ENCODE measurements at regions not wholly inside any gene's neighbourhood (a gene's known extent, or its start where the extent isn't known, plus 50 kb on each side); places are given as distances from the start of the nearest gene placed in this dataset.

- Histone ChIP-seq H3K4me1 (no peaks in the 10 kb centered on the region), H3K9me3 (peaks cover 3% of the 10 kb centered on the region), H3K36me3 (no peaks in the 10 kb centered on the region), H3K4me3 (no peak overlapping the region), H3K27me3 (no peaks in the 10 kb centered on the region), H3K27ac (no peak overlapping the region)
- no peak for TF ChIP-seq CTCF (IDR thresholded peaks at IDR 0.05)
- no peak for TF ChIP-seq EP300 (IDR thresholded peaks at IDR 0.05)
- TF ChIP-seq POLR2AphosphoS5 (IDR thresholded peaks at IDR 0.05): no peak
- no peak for TF ChIP-seq POLR2A (IDR thresholded peaks at IDR 0.05)
- DNase-seq (ENCODE audit: low spot score in 2 of 2): no peak
- WGBS: 43% methylated on average over 1 of the region's 1 CpG
These were observed 423.4 kb downstream of the PDHA2 start for GRCh38 chr4:96263291-96263690.

GRCh38 chr4:96264941-96265463 lies 425.1 kb downstream of the PDHA2 start:
- DNase-seq (ENCODE audit: low spot score in 2 of 2): no peak
- Histone ChIP-seq H3K4me1 (no peaks in the 10 kb centered on the region), H3K4me3 (no peak overlapping the region), H3K36me3 (no peaks in the 10 kb centered on the region), H3K27me3 (no peaks in the 10 kb centered on the region), H3K27ac (no peak overlapping the region), H3K9me3 (peaks cover 3% of the 10 kb centered on the region)
- 90% methylated on average over 2 of the region's 2 CpGs for WGBS
- no peak for TF ChIP-seq EP300 (IDR thresholded peaks at IDR 0.05)
- TF ChIP-seq POLR2A (IDR thresholded peaks at IDR 0.05): no peak
- no peak for TF ChIP-seq CTCF (IDR thresholded peaks at IDR 0.05)
- no peak for TF ChIP-seq POLR2AphosphoS5 (IDR thresholded peaks at IDR 0.05)

- 85% methylated on average over 5 of the region's 5 CpGs for WGBS
- no peak overlapping the region for H3K4me3 ChIP-seq
- no peaks in the 10 kb centered on the region for H3K4me1 ChIP-seq
- TF ChIP-seq CTCF (IDR thresholded peaks at IDR 0.05): no peak
- TF ChIP-seq POLR2AphosphoS5 (IDR thresholded peaks at IDR 0.05): no peak
- TF ChIP-seq POLR2A (IDR thresholded peaks at IDR 0.05): no peak
- TF ChIP-seq EP300 (IDR thresholded peaks at IDR 0.05): no peak
- no peaks in the 10 kb centered on the region for H3K9me3 ChIP-seq
- no peaks in the 10 kb centered on the region for H3K36me3 ChIP-seq
- no peak for DNase-seq (ENCODE audit: low spot score in 2 of 2)
- H3K27me3 ChIP-seq: no peaks in the 10 kb centered on the region
- H3K27ac ChIP-seq: no peak overlapping the region
These were observed 453.9 kb downstream of the PDHA2 start for GRCh38 chr4:96293806-96294205.

GRCh38 chr4:96295143-96295741 lies 455.3 kb downstream of the PDHA2 start:
- no peak for TF ChIP-seq EP300 (IDR thresholded peaks at IDR 0.05)
- TF ChIP-seq POLR2AphosphoS5 (IDR thresholded peaks at IDR 0.05): no peak
- no peak for TF ChIP-seq POLR2A (IDR thresholded peaks at IDR 0.05)
- TF ChIP-seq CTCF (IDR thresholded peaks at IDR 0.05): no peak
- Histone ChIP-seq H3K36me3 (no peaks in the 10 kb centered on the region), H3K27ac (no peak overlapping the region), H3K4me3 (no peak overlapping the region), H3K4me1 (no peaks in the 10 kb centered on the region), H3K27me3 (no peaks in the 10 kb centered on the region), H3K9me3 (no peaks in the 10 kb centered on the region)
- WGBS: 63% methylated on average over 4 of the region's 4 CpGs
- no peak for DNase-seq (ENCODE audit: low spot score in 2 of 2)

- Histone ChIP-seq H3K4me3 (no peak overlapping the region), H3K9me3 (no peaks in the 10 kb centered on the region), H3K27me3 (no peaks in the 10 kb centered on the region), H3K36me3 (no peaks in the 10 kb centered on the region), H3K4me1 (no peaks in the 10 kb centered on the region), H3K27ac (no peak overlapping the region)
- TF ChIP-seq POLR2A (IDR thresholded peaks at IDR 0.05): no peak
- no peak for TF ChIP-seq POLR2AphosphoS5 (IDR thresholded peaks at IDR 0.05)
- TF ChIP-seq EP300 (IDR thresholded peaks at IDR 0.05): no peak
- no peak for TF ChIP-seq CTCF (IDR thresholded peaks at IDR 0.05)
- 89% methylated on average over 3 of the region's 3 CpGs for WGBS
- no peak for DNase-seq (ENCODE audit: low spot score in 2 of 2)
These were observed 461.8 kb downstream of the PDHA2 start for GRCh38 chr4:96301715-96302114.

All from suprapubic skin (tissue), 4 donors.